ENCODE measurements at regions not wholly inside any gene's neighbourhood (a gene's known extent, or its start where the extent isn't known, plus 50 kb on each side); places are given as distances from the start of the nearest gene placed in this dataset.

DNA sequence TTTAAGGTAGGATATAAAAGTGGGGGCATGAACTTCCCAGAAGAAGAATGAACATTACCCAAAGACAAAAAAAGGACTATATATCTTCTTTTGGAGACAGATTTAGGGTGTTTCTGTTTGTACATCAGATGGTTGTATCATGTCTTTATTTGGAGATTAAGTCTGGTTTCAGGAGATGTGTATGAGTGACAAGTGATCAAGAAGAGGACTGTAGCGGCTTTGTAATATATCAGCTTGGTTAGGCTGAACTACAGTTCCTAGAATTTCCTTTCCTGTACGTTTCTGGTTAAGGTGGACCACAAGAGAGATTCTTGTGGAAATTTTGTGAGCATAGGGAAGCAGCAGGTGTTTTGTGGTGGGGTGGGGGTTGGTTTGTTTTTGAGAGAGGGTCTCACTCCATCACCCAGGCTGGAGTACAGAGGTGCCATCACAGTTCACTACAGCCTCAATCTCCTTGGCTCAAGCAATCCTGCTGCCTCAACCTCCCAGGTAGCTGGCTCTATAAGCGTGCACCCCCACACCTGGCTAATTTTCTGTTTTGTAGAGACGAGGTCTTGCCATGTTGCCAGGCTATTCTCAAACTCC, 287.1 kb upstream of the MGAT5 start:
- no peak overlapping the region for H3K9ac ChIP-seq (ENCODE audit: insufficient read depth, low read length)
- no peak overlapping the region for H3K4me3 ChIP-seq (replicated peaks in 1 of 4; ENCODE audit: control extremely low read depth in 1 of 4, insufficient read depth in 1 of 4, low read depth in 3 of 4, low read length in 4 of 4)
- H3K27me3 ChIP-seq (ENCODE audit: control insufficient read depth, insufficient read depth, low read length), result peaks cover 2% of the 10 kb centered on the region
- DNase-seq (ENCODE audit: low read depth in 2 of 2), result no peak
- no peaks in the 10 kb centered on the region for H3K9me3 ChIP-seq (ENCODE audit: control insufficient read depth, insufficient read depth, low read depth, low read length)
- H3K27ac ChIP-seq (ENCODE audit: insufficient read depth, low read length), result no peak overlapping the region
- no peaks in the 10 kb centered on the region for H3K79me2 ChIP-seq (ENCODE audit: control insufficient read depth, insufficient read depth, low read length)
- no peak for TF ChIP-seq EZH2 (IDR thresholded peaks at IDR 0.05; ENCODE audit: low read length, missing control alignments)
- TF ChIP-seq, protein P1, sequence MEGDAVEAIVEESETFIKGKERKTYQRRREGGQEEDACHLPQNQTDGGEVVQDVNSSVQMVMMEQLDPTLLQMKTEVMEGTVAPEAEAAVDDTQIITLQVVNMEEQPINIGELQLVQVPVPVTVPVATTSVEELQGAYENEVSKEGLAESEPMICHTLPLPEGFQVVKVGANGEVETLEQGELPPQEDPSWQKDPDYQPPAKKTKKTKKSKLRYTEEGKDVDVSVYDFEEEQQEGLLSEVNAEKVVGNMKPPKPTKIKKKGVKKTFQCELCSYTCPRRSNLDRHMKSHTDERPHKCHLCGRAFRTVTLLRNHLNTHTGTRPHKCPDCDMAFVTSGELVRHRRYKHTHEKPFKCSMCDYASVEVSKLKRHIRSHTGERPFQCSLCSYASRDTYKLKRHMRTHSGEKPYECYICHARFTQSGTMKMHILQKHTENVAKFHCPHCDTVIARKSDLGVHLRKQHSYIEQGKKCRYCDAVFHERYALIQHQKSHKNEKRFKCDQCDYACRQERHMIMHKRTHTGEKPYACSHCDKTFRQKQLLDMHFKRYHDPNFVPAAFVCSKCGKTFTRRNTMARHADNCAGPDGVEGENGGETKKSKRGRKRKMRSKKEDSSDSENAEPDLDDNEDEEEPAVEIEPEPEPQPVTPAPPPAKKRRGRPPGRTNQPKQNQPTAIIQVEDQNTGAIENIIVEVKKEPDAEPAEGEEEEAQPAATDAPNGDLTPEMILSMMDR (conservative IDR thresholded peaks at IDR 0.05 in 1 of 2, IDR thresholded peaks at IDR 0.05 in 1 of 2; ENCODE audit: low read depth in 1 of 2, low read length in 2 of 2), result no peak
- no peak overlapping the region for H3K4me2 ChIP-seq (ENCODE audit: extremely low read depth, insufficient read depth, low read length)
- H3K36me3 ChIP-seq (ENCODE audit: control insufficient read depth, insufficient read depth, low read length), result no peaks in the 10 kb centered on the region
- H4K20me1 ChIP-seq (ENCODE audit: control insufficient read depth, extremely low read depth, insufficient read depth, low read length), result no peaks in the 10 kb centered on the region
- H3K4me1 ChIP-seq (ENCODE audit: control insufficient read depth, extremely low read depth, insufficient read depth, low read length), result no peaks in the 10 kb centered on the region
- no peak overlapping the region for H2AFZ ChIP-seq (ENCODE audit: low read length)

DNA sequence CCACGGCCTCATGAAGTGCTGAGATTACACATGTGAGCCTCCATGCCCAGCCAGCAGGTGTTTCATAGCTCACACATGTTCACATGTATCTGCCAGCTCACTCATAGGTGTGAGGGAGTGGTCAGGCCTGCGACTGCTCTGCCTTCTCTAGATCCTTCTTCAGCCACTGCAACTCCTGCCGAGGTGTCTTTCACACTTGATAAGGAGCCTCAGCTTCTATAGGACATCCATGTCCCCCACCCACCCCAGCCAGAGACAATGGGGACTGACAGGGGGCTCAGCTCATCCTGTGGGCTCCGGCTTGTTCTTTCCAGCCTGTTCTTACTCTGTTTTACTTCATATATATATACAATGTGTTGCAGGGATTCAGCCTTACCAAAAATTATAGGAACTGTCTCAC, 286.5 kb upstream of the MGAT5 start:
- Histone ChIP-seq H4K20me1 (ENCODE audit: control insufficient read depth, extremely low read depth, insufficient read depth, low read length) (no peaks in the 10 kb centered on the region), H3K36me3 (ENCODE audit: control insufficient read depth, insufficient read depth, low read length) (no peaks in the 10 kb centered on the region), H3K79me2 (ENCODE audit: control insufficient read depth, insufficient read depth, low read length) (no peaks in the 10 kb centered on the region), H2AFZ (ENCODE audit: low read length) (no peak overlapping the region), H3K4me3 (replicated peaks in 1 of 4; ENCODE audit: control extremely low read depth in 1 of 4, insufficient read depth in 1 of 4, low read depth in 3 of 4, low read length in 4 of 4) (no peak overlapping the region), H3K27ac (ENCODE audit: insufficient read depth, low read length) (no peak overlapping the region), H3K9me3 (ENCODE audit: control insufficient read depth, insufficient read depth, low read depth, low read length) (no peaks in the 10 kb centered on the region), H3K9ac (ENCODE audit: insufficient read depth, low read length) (no peak overlapping the region), H3K4me2 (ENCODE audit: extremely low read depth, insufficient read depth, low read length) (no peak overlapping the region), H3K27me3 (ENCODE audit: control insufficient read depth, insufficient read depth, low read length) (peaks cover 2% of the 10 kb centered on the region), H3K4me1 (ENCODE audit: control insufficient read depth, extremely low read depth, insufficient read depth, low read length) (no peaks in the 10 kb centered on the region)
- no peak for TF ChIP-seq EZH2 (IDR thresholded peaks at IDR 0.05; ENCODE audit: low read length, missing control alignments)
- TF ChIP-seq, protein P1 (conservative IDR thresholded peaks at IDR 0.05 in 1 of 2, IDR thresholded peaks at IDR 0.05 in 1 of 2; ENCODE audit: low read depth in 1 of 2, low read length in 2 of 2), result no peak
- no peak for DNase-seq (ENCODE audit: low read depth in 2 of 2)

DNA sequence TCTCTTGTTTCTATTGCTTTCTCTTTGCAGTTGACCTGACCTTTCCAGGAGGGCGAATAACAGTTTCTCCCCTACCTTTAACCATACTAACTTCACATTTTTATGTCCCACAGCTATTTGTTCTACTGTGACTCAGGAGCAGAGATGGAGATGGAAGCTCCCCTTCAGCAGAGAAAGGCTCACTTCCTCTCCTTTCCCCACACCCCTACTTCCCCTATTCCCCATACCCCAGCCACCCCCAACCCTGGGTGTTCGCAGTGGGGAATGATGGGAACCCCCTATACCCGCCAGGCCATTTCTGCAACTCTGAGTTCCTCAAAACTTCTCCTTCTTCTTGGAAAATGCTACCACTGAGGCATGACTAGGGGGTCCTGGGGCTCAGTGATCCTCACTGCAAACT, 285.4 kb upstream of the MGAT5 start:
- Histone ChIP-seq H3K4me1 (ENCODE audit: control insufficient read depth, extremely low read depth, insufficient read depth, low read length) (peaks cover 3% of the 10 kb centered on the region), H3K9ac (ENCODE audit: insufficient read depth, low read length) (no peak overlapping the region), H3K27ac (ENCODE audit: insufficient read depth, low read length) (no peak overlapping the region), H2AFZ (ENCODE audit: low read length) (no peak overlapping the region), H4K20me1 (ENCODE audit: control insufficient read depth, extremely low read depth, insufficient read depth, low read length) (no peaks in the 10 kb centered on the region), H3K27me3 (ENCODE audit: control insufficient read depth, insufficient read depth, low read length) (peaks cover 2% of the 10 kb centered on the region), H3K4me2 (ENCODE audit: extremely low read depth, insufficient read depth, low read length) (no peak overlapping the region), H3K4me3 (replicated peaks in 1 of 4; ENCODE audit: control extremely low read depth in 1 of 4, insufficient read depth in 1 of 4, low read depth in 3 of 4, low read length in 4 of 4) (no peak overlapping the region), H3K36me3 (ENCODE audit: control insufficient read depth, insufficient read depth, low read length) (no peaks in the 10 kb centered on the region), H3K9me3 (ENCODE audit: control insufficient read depth, insufficient read depth, low read depth, low read length) (no peaks in the 10 kb centered on the region), H3K79me2 (ENCODE audit: control insufficient read depth, insufficient read depth, low read length) (no peaks in the 10 kb centered on the region)
- TF ChIP-seq, protein P1 (conservative IDR thresholded peaks at IDR 0.05 in 1 of 2, IDR thresholded peaks at IDR 0.05 in 1 of 2; ENCODE audit: low read depth in 1 of 2, low read length in 2 of 2), result no peak
- no peak for TF ChIP-seq EZH2 (IDR thresholded peaks at IDR 0.05; ENCODE audit: low read length, missing control alignments)
- no peak for DNase-seq (ENCODE audit: low read depth in 2 of 2)
